ENCODE measurements at regions not wholly inside any gene's neighbourhood (a gene's known extent, or its start where the extent isn't known, plus 50 kb on each side); places are given as distances from the start of the nearest gene placed in this dataset.

DNA sequence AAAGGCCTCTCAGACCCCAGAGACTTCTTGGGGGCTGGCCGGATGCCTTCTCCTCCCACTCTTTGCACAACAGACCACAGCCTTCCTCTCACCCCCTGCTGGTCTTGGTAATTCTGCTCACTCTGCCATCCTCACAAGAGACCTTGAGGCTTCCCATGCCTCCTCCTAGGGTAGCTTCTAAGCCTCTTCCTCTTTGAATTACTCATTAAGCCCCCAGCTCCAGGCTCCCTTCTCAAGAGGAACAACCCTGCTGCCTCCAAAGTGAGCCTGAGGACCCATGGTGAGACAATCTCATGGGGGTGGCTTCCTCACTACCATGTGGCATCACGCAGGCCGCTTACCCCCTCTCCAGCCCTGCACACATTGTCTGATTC lies 184.6 kb upstream of the SYT13 start:
- TF ChIP-seq, protein P1, sequence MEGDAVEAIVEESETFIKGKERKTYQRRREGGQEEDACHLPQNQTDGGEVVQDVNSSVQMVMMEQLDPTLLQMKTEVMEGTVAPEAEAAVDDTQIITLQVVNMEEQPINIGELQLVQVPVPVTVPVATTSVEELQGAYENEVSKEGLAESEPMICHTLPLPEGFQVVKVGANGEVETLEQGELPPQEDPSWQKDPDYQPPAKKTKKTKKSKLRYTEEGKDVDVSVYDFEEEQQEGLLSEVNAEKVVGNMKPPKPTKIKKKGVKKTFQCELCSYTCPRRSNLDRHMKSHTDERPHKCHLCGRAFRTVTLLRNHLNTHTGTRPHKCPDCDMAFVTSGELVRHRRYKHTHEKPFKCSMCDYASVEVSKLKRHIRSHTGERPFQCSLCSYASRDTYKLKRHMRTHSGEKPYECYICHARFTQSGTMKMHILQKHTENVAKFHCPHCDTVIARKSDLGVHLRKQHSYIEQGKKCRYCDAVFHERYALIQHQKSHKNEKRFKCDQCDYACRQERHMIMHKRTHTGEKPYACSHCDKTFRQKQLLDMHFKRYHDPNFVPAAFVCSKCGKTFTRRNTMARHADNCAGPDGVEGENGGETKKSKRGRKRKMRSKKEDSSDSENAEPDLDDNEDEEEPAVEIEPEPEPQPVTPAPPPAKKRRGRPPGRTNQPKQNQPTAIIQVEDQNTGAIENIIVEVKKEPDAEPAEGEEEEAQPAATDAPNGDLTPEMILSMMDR (IDR thresholded peaks at IDR 0.05; ENCODE audit: low read depth, low read length, missing control alignments) = no peak
- DNase-seq (ENCODE audit: low read depth) = no peak
- in situ Hi-C loops (cut with HindIII; ENCODE audit: low sequenced_read_pairs) = no loop called here

DNA sequence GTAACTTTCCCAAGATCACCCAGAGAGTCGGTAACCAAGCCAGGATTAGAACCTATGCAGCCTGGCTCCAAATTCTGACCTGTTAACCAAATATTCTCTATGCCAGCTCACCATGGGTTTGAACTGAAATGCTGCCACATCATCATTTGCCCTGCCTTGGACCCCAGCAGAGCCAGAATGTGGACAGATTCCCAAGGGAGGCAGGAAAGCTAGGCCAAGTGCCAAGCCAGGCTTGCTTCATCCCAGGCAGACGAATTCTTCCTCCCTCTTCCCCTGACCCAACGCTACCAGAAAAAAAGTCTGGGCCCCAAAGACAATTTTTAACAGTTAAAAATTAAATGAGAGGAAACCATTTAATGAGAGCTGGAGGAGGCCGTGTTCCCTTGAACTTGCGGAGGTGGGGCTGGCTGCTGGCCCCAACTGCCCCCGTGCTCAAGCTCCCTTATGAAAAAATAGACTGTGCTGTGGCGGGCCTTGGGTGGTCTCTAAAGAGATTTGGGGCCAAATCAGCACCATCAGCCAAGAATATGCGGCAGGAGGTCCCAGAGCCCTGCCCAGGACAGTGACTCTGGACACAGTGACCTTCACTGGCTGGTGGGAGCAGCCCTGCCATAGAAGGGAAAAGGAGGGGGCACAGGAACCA lies 184.1 kb upstream of the SYT13 start:
- TF ChIP-seq, protein P1 (IDR thresholded peaks at IDR 0.05; ENCODE audit: low read depth, low read length, missing control alignments) = no peak
- in situ Hi-C loops (cut with HindIII; ENCODE audit: low sequenced_read_pairs) = no loop called here
- H3K4me3 ChIP-seq (ENCODE audit: low read depth, low read length) = no peak overlapping the region
- DNase-seq (ENCODE audit: low read depth) = no peak

More for the DNA sequence above, 184.6 kb upstream of the SYT13 start:
- H3K4me3 ChIP-seq (ENCODE audit: low read depth, low read length) = no peak overlapping the region

DNA sequence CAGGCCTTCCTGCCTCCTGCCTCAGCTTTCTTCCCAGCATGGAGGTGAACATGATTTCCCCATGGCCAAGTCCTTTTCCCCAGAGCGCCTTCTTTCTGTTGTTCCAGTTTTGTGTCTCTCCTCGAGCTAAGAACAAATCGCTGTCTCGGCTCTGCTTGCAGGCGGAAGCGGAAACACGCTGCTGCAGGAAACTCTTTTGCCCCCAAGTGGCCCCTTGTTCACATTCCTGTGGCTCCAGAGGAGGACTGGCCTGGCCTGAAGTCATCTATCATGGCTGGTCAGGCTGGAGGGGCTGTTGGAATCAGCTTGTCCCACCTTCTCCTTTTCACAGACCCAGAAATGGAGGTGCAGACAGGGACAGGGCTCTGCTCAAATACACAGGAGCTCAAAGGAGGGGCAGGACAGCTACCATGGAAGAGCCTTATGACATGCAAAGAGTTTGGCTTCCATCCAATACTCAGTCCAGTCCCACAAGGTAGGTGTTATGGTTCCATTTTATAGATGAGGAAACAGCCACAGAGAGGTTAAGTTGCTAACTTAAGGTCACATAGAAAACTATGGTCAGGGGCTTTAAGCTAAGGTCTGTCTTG lies 182.2 kb upstream of the SYT13 start:
- TF ChIP-seq, protein P1 (IDR thresholded peaks at IDR 0.05; ENCODE audit: low read depth, low read length, missing control alignments) = no peak
- DNase-seq (ENCODE audit: low read depth) = no peak
- H3K4me3 ChIP-seq (ENCODE audit: low read depth, low read length) = no peak overlapping the region
- in situ Hi-C loops (cut with HindIII; ENCODE audit: low sequenced_read_pairs) = no loop called here

DNA sequence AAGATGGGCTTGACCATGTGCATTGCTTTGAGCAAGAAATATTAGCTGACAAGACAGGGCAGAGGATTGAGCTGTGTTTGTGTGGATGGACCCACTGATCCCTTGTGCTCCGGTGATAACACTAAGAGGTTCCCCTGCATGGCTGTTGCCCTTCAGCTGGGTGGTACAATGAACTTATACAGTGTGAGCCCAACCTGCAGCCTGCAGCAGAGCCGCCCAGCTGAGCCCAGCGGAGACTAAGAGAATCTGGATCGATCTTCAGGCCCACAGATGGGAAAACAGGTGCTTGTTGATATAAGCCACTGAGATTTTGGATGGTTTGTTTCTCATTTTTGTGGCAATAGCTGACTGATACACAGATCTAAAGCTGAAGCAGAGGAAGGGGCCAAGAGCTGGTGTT lies 177.4 kb upstream of the SYT13 start:
- in situ Hi-C loops (cut with HindIII; ENCODE audit: low sequenced_read_pairs) = loop anchor here (5.0 kb wide), 1 partner anchor 44 kb away; no protein-coding TSS in a partner anchor
- no peak for DNase-seq (ENCODE audit: low read depth)
- TF ChIP-seq, protein P1 (IDR thresholded peaks at IDR 0.05; ENCODE audit: low read depth, low read length, missing control alignments) = no peak
- no peak overlapping the region for H3K4me3 ChIP-seq (ENCODE audit: low read depth, low read length)

DNA sequence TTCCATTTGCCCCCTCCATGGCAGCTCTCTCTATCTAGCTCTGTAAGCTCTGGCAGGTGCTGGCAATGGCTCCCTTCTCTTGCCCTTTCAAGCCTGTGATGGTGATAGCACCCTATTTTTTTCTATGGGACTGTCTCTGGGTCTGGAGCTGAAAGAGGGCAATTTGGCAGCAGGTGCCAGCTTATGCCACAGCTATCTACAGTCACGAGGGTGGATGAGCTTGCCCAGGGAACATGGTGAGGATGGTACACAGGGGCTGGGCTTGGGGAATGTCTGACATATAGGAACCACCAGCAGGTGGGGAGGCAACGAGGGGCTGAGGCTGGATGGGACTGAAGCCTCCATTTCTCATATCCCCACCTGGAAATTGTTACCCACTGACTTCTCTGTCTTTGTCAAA lies 175.4 kb upstream of the SYT13 start:
- in situ Hi-C loops (cut with HindIII; ENCODE audit: low sequenced_read_pairs) = loop anchor here (5.0 kb wide), 1 partner anchor 46 kb away; no protein-coding TSS in a partner anchor
- DNase-seq (ENCODE audit: low read depth) = no peak
- TF ChIP-seq, protein P1 (IDR thresholded peaks at IDR 0.05; ENCODE audit: low read depth, low read length, missing control alignments) = no peak
- H3K4me3 ChIP-seq (ENCODE audit: low read depth, low read length) = no peak overlapping the region

DNA sequence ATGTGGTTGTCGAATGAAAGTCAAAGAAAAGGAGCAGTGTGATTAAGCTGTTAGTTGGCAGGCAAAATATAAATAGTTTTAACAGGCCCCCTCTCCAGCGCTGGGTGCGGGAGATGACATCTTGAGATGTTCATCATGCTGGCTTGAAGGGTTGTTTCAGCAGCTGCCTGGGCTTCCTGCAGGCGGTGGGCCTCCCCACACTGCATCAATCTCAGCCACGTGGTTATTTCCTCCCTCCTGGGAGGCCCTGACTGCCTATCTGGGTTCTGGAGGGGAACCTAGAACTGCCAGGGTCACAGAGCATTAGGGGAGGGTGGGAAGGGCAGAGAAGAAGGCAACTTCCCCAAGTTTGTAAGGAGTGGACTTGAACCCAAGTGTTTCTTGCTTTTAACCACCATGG lies 173.3 kb upstream of the SYT13 start:
- in situ Hi-C loops (cut with HindIII; ENCODE audit: low sequenced_read_pairs) = no loop called here
- H3K4me3 ChIP-seq (ENCODE audit: low read depth, low read length) = no peak overlapping the region
- DNase-seq (ENCODE audit: low read depth) = no peak
- TF ChIP-seq, protein P1 (IDR thresholded peaks at IDR 0.05; ENCODE audit: low read depth, low read length, missing control alignments) = no peak
